ENCODE measurements at regions not wholly inside any gene's neighbourhood (a gene's known extent, or its start where the extent isn't known, plus 50 kb on each side); places are given as distances from the start of the nearest gene placed in this dataset.

DNA sequence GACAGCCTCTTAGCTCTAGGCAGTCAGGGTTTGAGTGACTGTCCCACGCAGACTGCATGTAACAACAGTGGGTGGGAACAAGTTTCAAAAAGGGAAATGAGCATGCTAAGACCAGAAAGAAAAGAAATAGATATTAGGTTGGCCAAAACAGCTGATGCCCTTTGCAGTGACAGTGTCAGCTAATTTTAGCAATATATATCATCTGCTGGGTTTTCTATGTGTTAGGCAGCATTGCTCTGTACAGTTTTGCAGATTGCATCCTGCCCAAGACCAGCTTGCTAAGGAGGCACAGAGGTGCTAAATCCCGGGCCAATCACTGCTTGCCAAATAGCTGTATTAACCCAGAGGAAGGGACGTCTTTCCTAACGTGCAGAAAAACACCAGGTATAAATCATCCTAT, 541.9 kb upstream of the TBX3 start:
- intact Hi-C loops (cut with DNase I; ENCODE audit: low total_unique reads) = no loop called here
- no peak for TF ChIP-seq POLR2A (IDR thresholded peaks at IDR 0.05)
- DNase-seq (ENCODE audit: low spot score in 2 of 2) = no peak

DNA sequence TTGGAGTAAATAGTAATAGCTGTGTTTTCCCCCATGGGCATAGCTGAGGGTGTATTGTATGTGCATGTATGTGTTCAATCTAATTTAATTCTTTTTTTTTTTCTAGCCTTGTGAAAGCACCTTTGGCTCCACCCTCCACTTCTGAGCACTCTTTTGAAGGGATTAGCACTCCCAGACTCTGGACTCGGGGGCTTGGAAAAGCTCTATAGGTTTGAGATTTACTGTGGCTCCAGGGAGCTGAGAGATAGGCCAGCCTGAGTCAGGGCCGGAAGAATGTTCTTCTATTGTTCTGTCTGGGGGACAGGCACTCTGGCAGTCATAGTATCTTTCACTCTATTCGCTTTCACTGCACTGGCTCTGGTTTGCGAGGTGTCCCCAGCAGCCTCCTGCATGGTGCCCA, 540.0 kb upstream of the TBX3 start:
- H3K9me3 ChIP-seq = no peaks in the 10 kb centered on the region
- no peak overlapping the region for H3K27ac ChIP-seq
- TF ChIP-seq POLR2A (IDR thresholded peaks at IDR 0.05) (no peak), POLR2AphosphoS5 (IDR thresholded peaks at IDR 0.05) (no peak)
- TF ChIP-seq, protein P1, sequence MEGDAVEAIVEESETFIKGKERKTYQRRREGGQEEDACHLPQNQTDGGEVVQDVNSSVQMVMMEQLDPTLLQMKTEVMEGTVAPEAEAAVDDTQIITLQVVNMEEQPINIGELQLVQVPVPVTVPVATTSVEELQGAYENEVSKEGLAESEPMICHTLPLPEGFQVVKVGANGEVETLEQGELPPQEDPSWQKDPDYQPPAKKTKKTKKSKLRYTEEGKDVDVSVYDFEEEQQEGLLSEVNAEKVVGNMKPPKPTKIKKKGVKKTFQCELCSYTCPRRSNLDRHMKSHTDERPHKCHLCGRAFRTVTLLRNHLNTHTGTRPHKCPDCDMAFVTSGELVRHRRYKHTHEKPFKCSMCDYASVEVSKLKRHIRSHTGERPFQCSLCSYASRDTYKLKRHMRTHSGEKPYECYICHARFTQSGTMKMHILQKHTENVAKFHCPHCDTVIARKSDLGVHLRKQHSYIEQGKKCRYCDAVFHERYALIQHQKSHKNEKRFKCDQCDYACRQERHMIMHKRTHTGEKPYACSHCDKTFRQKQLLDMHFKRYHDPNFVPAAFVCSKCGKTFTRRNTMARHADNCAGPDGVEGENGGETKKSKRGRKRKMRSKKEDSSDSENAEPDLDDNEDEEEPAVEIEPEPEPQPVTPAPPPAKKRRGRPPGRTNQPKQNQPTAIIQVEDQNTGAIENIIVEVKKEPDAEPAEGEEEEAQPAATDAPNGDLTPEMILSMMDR (IDR thresholded peaks at IDR 0.05) = no peak
- intact Hi-C loops (cut with DNase I; ENCODE audit: low total_unique reads) = no loop called here
- H3K27me3 ChIP-seq = no peaks in the 10 kb centered on the region
- no peaks in the 10 kb centered on the region for H3K4me1 ChIP-seq
- no peak for DNase-seq (ENCODE audit: low spot score in 2 of 2)
- no peak overlapping the region for H3K4me3 ChIP-seq
- H3K36me3 ChIP-seq = no peaks in the 10 kb centered on the region

More for the DNA sequence above, 541.9 kb upstream of the TBX3 start:
- Histone ChIP-seq H3K27ac (no peak overlapping the region), H3K9me3 (no peaks in the 10 kb centered on the region), H3K36me3 (no peaks in the 10 kb centered on the region), H3K4me3 (no peak overlapping the region), H3K4me1 (no peaks in the 10 kb centered on the region), H3K27me3 (no peaks in the 10 kb centered on the region)

DNA sequence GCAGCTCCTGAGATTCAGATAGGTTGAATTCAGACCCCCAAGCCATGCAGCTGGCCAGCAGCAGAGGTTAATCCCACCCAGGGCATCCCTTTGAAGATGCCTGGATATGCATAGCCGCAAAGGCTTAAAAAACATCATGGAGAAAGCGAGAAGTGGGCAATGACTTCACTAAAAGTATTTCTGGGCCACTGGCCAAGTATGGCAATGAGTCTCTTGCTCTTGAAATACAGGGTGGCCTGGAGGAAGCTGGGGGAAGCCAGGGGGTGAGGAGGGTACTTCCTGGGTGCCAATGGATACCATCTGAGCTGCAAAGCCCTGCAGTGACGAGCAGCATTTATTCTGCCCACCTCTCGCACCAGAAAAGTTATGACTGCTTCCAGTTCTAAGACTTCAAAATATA, 539.3 kb upstream of the TBX3 start:
- H3K36me3 ChIP-seq = no peaks in the 10 kb centered on the region
- no peaks in the 10 kb centered on the region for H3K9me3 ChIP-seq
- intact Hi-C loops (cut with DNase I; ENCODE audit: low total_unique reads) = no loop called here
- H3K4me1 ChIP-seq = no peaks in the 10 kb centered on the region
- no peak overlapping the region for H3K4me3 ChIP-seq
- no peak for DNase-seq (ENCODE audit: low spot score in 2 of 2)
- TF ChIP-seq POLR2A (IDR thresholded peaks at IDR 0.05) (no peak), POLR2AphosphoS5 (IDR thresholded peaks at IDR 0.05) (no peak)
- TF ChIP-seq, protein P1 (IDR thresholded peaks at IDR 0.05) = no peak
- no peak overlapping the region for H3K27ac ChIP-seq
- H3K27me3 ChIP-seq = no peaks in the 10 kb centered on the region

DNA sequence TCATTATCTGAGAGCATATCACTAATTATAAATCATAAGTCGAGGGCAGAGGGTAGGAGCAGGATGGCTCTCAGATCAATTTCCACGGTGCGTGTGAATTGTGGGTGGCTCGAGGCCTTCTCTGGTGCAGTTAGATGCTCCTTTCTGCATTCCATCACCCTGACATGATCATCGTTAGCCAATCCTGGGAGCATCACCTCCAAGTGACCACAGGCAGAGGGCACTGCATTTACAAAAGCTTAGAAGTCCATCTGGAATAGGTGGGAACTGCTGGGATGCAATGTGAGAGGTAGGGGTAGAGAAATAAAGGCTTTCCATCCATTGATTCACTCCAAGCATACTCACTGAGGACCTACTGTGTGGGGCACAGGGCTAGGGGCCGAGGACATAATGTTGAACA, 538.2 kb upstream of the TBX3 start:
- H3K27ac ChIP-seq = no peak overlapping the region
- TF ChIP-seq, protein P1 (IDR thresholded peaks at IDR 0.05) = no peak
- TF ChIP-seq POLR2AphosphoS5 (IDR thresholded peaks at IDR 0.05) (no peak), POLR2A (IDR thresholded peaks at IDR 0.05) (no peak)
- DNase-seq (ENCODE audit: low spot score in 2 of 2) = no peak
- no peaks in the 10 kb centered on the region for H3K27me3 ChIP-seq
- intact Hi-C loops (cut with DNase I; ENCODE audit: low total_unique reads) = no loop called here
- no peaks in the 10 kb centered on the region for H3K36me3 ChIP-seq
- no peak overlapping the region for H3K4me3 ChIP-seq
- H3K9me3 ChIP-seq = no peaks in the 10 kb centered on the region
- no peaks in the 10 kb centered on the region for H3K4me1 ChIP-seq

DNA sequence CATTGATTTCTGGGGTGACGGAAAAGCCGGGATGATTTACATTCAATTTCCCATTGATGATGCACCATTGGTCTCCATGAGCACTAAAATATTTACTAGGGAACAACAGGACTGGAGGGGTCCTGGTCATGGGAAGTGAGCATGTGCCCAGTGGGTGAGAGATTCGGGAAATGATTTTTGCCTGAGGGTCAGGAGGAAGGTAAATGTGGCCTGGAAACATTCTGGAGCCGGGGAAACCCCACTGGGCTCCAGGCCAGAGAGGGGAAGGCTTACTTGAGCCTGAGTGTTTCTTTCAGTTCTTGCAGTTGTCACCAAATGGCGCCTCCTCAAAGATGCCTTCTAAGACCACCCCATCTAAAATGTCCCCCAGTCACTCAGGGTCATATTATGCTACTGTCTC, 532.3 kb upstream of the TBX3 start:
- TF ChIP-seq POLR2AphosphoS5 (IDR thresholded peaks at IDR 0.05) (no peak), POLR2A (IDR thresholded peaks at IDR 0.05) (no peak)
- TF ChIP-seq, protein P1 (IDR thresholded peaks at IDR 0.05) = no peak
- no peaks in the 10 kb centered on the region for H3K4me1 ChIP-seq
- no peak overlapping the region for H3K4me3 ChIP-seq
- no peaks in the 10 kb centered on the region for H3K36me3 ChIP-seq
- H3K9me3 ChIP-seq = no peaks in the 10 kb centered on the region
- H3K27ac ChIP-seq = no peak overlapping the region
- no peaks in the 10 kb centered on the region for H3K27me3 ChIP-seq
- no peak for DNase-seq (ENCODE audit: low spot score in 2 of 2)
- intact Hi-C loops (cut with DNase I; ENCODE audit: low total_unique reads) = loop anchor here (5.0 kb wide), 1 partner anchor 306 kb away; no protein-coding TSS in a partner anchor

DNA sequence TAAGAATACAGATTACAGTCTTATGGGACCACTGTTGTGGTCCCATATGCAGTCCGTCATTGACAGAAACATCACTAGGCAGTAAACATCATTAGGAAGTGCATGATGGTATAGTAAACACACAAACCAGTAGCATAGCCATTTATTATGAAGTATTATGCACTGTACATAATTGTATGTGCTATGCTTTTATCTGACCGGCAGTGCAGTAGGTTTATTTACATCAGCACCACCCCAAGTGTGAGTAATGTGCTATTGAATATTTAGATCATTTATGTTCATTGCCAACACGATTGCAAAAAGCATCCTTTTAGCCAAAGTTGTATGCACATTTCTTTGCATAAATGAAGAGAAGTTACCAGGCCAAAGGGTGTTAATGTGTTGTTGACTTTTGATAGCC, 531.6 kb upstream of the TBX3 start:
- no peaks in the 10 kb centered on the region for H3K36me3 ChIP-seq
- DNase-seq (ENCODE audit: low spot score in 2 of 2) = no peak
- intact Hi-C loops (cut with DNase I; ENCODE audit: low total_unique reads) = loop anchor here (5.0 kb wide), 1 partner anchor 307 kb away; no protein-coding TSS in a partner anchor
- no peak for TF ChIP-seq POLR2A (IDR thresholded peaks at IDR 0.05)
- TF ChIP-seq, protein P1 (IDR thresholded peaks at IDR 0.05) = no peak
- no peak for TF ChIP-seq POLR2AphosphoS5 (IDR thresholded peaks at IDR 0.05)
- no peak overlapping the region for H3K27ac ChIP-seq
- no peaks in the 10 kb centered on the region for H3K27me3 ChIP-seq
- H3K4me3 ChIP-seq = no peak overlapping the region
- H3K9me3 ChIP-seq = no peaks in the 10 kb centered on the region
- H3K4me1 ChIP-seq = no peaks in the 10 kb centered on the region
